ENCODE measurements at regions not wholly inside any gene's neighbourhood (a gene's known extent, or its start where the extent isn't known, plus 50 kb on each side); places are given as distances from the start of the nearest gene placed in this dataset.

GRCh38 chr3:124381575-124382333 is 348.5 kb upstream of the UMPS start:
- DNase-seq = no peak

DNA sequence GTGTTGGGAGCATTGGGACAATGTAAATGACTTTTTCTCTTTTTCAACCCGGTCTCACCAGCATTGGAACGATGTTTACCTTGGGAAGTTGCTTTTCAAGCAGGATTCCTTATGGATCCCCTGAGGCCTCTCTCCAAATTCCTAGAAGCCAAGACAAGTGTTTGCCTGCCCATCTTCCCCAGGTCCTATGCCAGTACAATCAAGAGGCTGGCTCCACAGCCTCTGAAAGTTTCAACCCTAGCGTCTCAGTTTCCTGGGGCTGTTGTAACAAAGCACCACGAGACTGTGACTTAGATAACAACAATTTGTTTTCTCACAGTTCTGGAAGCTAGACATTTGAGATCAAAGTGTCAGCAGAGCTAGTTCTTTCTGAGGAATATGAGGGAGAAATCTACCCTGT is 347.2 kb upstream of the UMPS start:
- no peak for DNase-seq

- no peak for DNase-seq
These were observed 346.3 kb upstream of the UMPS start for GRCh38 chr3:124383846-124384466.

DNA sequence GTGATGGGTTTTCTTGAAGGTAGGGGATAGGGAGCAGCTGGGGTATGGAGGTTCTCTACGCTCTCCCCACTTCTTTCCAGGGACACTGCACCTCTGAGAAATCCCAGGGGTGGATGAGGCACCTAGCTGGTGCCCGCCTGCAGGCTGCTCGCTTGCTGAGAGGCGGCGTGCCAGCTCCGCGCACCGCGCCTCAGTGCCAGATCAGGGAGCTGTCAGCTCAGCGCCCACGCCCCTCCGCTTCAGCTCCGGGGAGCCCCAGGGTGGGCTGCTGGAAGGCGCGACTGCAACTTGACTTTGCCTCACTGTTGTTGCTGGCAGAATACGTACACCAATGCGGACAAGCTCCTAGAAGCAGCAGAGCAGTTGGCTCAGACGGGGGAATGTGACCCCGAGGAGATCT is 345.7 kb upstream of the UMPS start:
- no peak for DNase-seq

GRCh38 chr3:124385996-124386395 is 344.3 kb upstream of the UMPS start:
- no peak for DNase-seq

DNA sequence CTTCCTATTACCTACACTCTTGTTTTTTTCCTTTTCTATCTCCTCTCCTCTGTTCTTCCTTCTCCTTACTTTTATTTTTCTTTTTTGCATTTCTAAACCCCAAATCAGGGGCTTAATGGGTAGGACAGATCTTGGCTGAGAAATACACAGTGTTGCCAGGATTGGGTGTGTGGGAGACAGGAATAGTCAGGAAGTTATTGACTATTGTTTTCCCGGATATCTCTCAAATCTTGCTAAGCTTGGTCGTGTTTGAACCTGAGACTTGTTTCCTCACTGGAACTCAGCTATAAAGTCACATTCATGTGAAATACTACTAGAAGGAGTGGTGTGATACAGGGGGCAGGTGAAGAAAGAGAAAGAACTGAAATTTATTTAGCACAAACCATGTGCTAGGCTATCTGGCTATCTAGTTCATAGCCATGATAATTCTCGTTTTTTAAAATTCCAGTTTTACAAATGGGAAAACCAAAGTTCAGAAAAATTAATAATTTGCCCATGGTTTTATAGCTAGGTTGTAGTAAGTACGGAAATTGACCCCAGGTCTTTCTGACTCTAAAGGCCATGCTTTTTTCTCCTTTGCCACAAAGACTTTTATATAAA is 343.2 kb upstream of the UMPS start:
- no peak for DNase-seq

- DNase-seq = no peak
These were observed 338.5 kb upstream of the UMPS start for GRCh38 chr3:124391774-124392173.

DNA sequence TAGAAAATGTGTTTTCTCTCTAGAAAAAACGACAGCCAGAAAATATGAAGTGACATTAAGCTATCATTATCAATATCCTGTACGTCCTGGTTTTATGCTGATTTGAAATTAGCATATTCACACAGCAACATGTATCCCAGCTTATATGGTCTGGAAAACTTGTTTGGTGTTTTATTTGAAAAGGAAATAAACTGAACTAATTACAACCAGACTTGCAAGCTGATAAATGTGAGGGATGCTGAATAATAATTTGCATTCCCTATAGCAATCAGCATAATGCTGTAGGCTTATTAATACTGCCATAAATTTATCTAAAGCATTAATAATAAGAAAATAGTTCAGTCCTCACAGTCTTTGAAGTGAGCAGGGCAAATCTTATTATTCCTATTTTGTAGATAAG is 336.9 kb upstream of the UMPS start:
- DNase-seq = no peak

GRCh38 chr3:124395162-124395561 is 335.1 kb upstream of the UMPS start:
- DNase-seq = no peak

GRCh38 chr3:124395584-124396338 is 334.5 kb upstream of the UMPS start:
- no peak for DNase-seq

DNA sequence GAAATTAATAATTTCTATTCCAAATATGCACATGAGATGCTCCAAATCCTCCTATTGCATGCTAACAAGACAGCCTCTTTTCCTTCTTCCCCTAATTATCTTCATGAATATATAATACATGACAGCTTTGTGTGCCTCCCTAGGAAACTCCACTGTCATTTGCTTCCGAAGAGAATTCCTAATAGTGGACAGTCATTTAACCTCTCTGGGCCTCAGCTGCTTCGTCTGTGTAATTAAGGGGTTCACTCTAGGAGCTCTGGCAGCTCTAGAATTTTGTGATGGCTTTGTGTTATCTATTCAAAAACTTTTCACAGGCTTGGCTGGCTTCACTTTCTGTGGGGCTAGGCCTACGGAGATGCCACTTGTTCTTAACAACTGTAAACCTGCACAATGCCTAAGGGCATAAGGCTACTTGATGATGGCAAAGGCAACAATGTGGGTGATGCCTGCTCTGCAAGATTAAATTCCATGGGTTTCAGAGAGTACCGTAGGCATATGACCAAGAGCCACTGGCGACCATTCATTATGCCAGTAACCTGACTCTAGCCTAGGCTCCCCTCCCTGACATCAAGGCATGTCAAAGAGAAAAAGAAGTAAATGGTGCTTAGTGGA is 333.8 kb upstream of the UMPS start:
- DNase-seq = no peak

- no peak for DNase-seq
These were observed 333.2 kb upstream of the UMPS start for GRCh38 chr3:124397088-124397487.

DNA sequence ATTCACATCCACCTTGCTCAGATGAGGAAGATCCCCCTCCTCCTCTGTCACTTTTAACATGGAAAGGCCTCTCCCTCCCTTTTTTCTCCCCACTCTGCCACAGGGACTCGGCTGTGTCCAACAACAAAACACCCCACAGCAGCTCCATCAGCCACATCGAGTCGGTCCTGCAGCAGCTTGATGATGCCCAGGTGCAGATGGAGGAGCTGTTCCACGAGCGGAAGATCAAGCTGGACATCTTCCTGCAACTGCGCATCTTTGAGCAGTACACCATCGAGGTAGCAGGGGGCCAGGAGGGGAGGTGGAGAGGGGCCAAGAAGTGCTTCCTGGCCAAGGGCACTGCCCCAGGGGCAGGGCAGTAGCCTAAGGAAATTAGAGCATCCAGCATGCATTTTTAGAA is 331.7 kb upstream of the UMPS start:
- DNase-seq = no peak

DNA sequence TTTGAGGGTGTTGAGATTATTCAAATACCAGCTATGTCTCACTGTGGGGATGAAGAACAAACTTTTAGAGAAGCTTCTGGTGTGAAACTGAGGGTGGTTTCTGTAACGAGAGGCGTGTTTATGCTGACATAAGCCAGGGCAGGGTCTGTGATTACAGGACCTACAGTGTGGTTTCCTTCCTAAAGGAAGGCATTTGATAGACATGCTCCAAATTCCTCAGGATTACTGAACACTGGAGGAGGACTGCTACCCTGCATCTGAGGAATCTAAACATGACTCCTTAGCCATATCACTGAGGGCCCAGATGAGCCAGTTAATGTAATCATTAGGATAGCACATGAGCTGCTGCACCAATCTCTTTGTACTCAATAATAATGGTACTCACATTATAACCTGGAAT is 328.4 kb upstream of the UMPS start:
- no peak for DNase-seq

- no peak for DNase-seq
These were observed 327.5 kb upstream of the UMPS start for GRCh38 chr3:124402791-124403190.

DNA sequence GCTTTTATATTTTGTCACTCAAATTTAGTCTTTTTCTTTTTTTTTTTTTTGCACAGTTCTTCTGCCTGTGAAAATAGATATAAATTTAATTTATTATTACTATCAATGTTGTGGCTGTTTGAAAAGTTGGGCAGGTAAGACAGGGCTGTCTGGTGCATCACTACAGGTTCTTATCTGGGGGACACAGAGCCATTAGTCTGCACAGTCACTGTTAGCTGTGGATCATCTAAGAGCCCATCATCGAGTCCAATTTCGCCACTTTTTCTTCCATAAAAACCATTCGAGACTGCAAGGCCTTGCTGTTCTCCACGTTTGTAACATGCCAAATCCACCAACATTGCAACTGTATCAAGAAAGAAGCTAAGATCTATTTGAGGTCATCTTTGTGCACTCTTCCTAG is 325.6 kb upstream of the UMPS start:
- DNase-seq = no peak

DNA sequence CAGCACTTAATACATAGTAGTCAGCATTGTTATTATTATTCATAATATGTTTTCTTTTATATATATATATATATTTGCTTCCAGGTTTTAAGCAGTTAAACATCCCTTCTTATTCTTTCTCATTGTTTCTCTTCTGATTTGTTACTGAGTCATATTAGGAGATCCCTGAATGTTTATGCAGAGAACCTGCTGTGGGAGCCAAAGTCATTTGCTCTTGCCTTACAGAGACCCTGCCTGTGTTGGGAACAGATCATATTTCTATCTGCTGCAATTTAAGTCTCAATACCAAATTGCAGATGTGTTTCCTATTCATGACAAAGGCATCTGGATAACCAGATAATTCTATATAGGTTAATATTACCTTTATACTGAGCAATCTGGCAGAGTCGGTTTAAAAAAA is 323.0 kb upstream of the UMPS start:
- no peak for DNase-seq

GRCh38 chr3:124409650-124410275 is 320.5 kb upstream of the UMPS start:
- no peak for DNase-seq

GRCh38 chr3:124410471-124410870 is 319.8 kb upstream of the UMPS start:
- no peak for DNase-seq

DNA sequence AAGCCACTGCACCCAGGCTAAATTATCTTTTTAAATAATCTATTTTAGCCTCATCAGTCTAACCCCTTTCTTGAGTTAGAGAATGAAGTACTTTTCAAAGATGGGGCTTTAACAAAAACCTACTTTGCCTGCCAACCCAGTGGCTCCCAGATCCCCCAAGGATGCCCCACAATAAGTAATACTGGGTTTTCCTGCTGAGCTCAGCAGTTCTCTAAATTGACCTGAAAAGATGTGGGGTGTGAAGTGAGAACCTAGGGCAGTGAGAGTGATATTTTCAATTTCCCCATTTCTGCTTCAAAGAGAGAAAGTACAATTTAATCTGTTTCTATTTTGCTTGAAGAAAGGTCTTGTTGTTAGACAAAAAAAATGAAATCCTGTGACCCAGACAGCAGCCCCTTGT is 318.5 kb upstream of the UMPS start:
- DNase-seq = no peak

GRCh38 chr3:124412644-124413043 is 317.6 kb upstream of the UMPS start:
- DNase-seq = no peak

DNA sequence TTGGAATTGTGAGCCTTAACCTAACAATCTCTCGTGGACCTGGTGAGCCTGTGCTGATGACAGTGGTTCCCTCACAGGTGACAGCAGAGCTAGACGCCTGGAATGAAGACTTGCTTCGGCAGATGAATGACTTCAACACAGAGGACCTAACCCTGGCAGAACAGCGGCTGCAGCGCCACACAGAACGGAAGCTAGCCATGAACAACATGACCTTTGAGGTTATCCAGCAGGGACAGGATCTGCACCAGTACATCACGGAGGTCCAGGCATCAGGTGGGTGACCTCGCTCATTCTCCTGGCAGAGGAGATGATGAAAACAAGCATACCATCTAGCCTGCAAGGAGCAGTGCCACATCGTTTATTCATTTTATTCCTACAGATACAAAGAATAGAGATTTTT is 316.9 kb upstream of the UMPS start:
- DNase-seq = no peak
